ENCODE measurements at regions not wholly inside any gene's neighbourhood (a gene's known extent, or its start where the extent isn't known, plus 50 kb on each side); places are given as distances from the start of the nearest gene placed in this dataset.

DNA sequence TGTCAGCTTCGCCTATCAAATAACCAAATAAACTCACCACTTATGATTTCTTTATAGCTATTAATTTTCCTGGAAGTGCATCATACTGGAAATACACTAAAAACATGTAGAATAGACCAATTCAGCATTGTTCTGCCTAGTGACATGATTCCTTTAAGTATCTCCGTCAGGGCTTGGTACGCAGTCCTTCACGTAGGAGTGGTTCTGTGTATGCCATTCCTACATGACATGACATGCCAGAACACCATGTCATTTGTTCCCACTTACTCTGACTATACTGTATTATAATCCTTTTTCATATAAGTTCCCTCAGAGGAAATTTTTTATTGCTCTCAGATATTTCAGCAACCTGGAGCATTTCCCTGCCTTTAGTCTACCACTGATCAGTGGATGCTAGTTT, 230.7 kb upstream of the EPHA3 start:
- TF ChIP-seq, protein P1, sequence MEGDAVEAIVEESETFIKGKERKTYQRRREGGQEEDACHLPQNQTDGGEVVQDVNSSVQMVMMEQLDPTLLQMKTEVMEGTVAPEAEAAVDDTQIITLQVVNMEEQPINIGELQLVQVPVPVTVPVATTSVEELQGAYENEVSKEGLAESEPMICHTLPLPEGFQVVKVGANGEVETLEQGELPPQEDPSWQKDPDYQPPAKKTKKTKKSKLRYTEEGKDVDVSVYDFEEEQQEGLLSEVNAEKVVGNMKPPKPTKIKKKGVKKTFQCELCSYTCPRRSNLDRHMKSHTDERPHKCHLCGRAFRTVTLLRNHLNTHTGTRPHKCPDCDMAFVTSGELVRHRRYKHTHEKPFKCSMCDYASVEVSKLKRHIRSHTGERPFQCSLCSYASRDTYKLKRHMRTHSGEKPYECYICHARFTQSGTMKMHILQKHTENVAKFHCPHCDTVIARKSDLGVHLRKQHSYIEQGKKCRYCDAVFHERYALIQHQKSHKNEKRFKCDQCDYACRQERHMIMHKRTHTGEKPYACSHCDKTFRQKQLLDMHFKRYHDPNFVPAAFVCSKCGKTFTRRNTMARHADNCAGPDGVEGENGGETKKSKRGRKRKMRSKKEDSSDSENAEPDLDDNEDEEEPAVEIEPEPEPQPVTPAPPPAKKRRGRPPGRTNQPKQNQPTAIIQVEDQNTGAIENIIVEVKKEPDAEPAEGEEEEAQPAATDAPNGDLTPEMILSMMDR (IDR thresholded peaks at IDR 0.05; ENCODE audit: low read depth, low read length) = no peak
- no peak for TF ChIP-seq EZH2phosphoT487 (IDR thresholded peaks at IDR 0.05; ENCODE audit: low read depth)

Measured in OCI-LY3 (cell line).